Choroid plexus epithelial cell (primary cell): ENCODE measurements at regions not wholly inside any gene's neighbourhood (a gene's known extent, or its start where the extent isn't known, plus 50 kb on each side); places are given as distances from the start of the nearest gene placed in this dataset.

Experiments
- DNase-seq: peaks from one replicate; pipeline ENCODE4 v3.0.0-alpha.2; 2010; ENCODE audit warnings: low read depth
- H3K4me3 ChIP-seq: 2 replicates; pipeline ENCODE4 v1.5.1; 2011; ENCODE audit warnings: low read depth, mild to moderate bottlenecking, control low read depth, low read length, moderate library complexity
- TF ChIP-seq, protein P1 (sequence below): conservative IDR thresholded peaks from 2 replicates; pipeline ENCODE4 v1.5.1; 2011; ENCODE audit warnings: low read depth, mild to moderate bottlenecking, control low read depth, inconsistent platforms, low read length, moderate library complexity

DNA sequence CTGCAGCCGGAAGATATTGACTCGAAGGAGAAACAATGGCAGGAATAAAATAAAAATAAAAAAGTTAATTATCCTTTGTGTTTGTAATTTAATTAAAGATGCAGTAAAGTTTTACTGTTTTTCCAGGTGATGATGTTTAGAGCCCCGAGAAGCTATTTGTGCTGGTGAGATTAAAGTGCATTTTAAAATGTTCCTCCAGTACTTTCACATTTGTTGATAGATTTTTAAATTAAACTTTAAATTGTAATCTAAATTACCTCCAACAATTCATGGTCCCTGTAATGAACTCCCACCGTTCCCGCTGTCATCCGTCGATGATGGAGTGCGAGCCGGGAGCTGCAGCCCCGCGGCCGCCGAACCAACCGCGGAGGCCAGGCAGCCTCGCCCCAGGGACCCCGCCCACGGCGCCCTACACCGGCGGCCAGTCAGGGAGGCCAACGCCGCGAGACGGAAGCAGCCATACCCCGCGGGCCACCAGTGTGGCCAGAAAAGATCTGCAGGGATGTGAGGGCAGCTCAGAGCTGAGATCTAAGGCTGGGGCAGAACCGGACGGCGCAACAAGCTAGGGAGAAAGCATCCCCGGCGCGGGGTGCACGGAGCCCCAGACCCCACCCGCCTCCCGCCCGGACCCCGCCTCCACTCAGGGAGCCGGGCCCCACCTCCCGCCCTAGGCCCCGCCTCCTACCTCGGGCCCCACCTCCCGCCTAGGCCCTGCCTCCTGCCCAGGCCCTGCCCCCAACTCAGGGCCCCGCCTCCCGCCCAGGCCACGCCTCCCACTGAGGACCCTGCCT, 104.0 kb downstream of the FAM53A start:
- TF ChIP-seq, protein P1, sequence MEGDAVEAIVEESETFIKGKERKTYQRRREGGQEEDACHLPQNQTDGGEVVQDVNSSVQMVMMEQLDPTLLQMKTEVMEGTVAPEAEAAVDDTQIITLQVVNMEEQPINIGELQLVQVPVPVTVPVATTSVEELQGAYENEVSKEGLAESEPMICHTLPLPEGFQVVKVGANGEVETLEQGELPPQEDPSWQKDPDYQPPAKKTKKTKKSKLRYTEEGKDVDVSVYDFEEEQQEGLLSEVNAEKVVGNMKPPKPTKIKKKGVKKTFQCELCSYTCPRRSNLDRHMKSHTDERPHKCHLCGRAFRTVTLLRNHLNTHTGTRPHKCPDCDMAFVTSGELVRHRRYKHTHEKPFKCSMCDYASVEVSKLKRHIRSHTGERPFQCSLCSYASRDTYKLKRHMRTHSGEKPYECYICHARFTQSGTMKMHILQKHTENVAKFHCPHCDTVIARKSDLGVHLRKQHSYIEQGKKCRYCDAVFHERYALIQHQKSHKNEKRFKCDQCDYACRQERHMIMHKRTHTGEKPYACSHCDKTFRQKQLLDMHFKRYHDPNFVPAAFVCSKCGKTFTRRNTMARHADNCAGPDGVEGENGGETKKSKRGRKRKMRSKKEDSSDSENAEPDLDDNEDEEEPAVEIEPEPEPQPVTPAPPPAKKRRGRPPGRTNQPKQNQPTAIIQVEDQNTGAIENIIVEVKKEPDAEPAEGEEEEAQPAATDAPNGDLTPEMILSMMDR: no peak
- peak overlapping the region; percentile 68 for H3K4me3 ChIP-seq
- DNase-seq: peak; percentile 97

DNA sequence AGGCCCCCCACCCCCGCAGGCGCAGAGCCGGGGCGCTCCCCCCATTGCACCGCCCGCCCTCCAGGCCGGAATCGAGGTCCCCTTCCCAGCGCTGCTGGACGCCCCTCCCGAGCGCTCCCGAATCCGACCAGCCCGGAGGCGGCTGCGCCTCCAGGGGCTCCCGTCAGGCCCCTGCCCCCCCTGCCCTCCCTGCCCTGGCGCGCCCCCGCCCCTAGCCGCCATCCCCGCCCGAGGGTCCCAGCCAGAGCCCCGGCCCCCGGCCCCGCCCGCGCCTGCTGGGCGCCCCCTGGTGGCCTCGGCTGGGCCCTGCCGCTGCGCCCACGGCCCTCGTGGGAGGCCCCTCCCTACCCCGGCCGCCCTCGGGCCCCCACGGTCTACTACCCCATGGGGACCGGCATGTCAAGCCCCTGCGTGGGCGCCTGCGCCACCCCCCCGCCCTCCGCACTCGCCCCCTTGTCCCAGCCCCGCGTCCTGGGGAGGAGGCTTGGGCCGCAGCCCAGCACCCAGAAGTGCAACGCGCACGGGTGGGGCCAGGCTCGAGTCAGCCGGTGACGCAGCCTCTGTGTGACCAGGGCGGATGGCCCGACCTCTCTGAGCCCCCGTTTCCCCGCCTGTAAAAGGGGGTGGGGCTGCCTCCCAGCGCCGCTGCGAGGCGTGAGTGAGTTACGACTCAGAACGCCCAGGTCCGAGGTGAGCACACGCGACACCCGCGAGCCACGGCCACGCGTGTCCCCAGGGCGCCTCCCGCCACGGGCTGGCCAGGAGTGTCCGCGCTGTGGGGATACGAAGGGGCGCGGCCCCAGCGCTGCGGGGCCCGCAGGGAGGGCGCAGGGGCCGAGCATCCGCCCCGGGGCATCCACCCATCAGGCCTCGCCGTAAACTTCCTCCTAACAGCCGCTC, 104.9 kb downstream of the FAM53A start:
- peak overlapping the region; percentile 68 for H3K4me3 ChIP-seq
- TF ChIP-seq, protein P1: peak; percentile 32
- peak; percentile 68 for DNase-seq

DNA sequence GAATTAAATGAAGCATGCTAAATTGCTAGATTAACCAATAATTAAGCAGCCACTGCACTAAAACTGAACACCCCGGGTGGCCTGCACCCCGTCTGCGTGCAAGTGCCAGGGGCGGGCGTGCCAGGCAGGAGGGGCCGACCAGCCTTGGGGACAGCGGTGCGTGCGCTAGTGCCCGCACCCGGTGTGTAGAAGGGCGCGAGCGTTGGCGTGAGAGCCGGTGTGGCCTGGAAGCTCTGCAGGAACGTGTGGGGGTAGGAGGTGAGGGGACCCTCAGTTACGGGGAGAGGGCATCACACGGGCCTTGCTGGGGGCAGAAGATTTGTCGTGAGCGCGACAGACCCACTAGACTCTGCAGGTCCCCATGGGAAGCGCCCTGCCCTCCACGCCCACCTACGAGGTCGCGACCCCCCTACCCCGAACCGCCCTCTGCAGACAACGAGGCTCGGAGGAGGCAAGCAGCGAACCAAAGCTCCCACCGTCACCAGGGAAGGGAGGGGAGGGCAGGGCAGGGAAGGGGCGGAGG, 105.8 kb downstream of the FAM53A start:
- no peak for DNase-seq
- H3K4me3 ChIP-seq: peak overlapping the region; percentile 37
- TF ChIP-seq, protein P1: no peak

DNA sequence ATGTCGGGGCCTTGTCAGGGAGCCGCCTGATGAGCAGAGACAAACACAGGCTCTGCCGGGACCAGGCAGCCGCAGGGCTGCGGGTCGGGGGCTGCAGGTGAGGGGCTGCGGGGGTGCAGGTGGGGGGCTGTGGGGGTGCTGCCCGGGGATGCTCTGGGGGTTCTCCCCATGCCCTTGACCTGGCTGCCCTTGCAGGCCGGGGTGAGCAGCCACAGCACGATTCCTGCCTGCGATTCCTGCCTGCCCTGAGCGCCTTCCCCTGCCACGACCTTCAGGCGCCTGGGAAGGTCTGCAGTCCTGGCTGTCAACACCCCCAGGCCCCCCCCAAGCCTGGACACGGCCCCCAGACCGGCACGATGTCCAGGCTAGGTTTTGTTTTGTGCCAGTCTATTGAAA, 106.3 kb downstream of the FAM53A start:
- H3K4me3 ChIP-seq: no peak overlapping the region
- TF ChIP-seq, protein P1: no peak
- DNase-seq: no peak

DNA sequence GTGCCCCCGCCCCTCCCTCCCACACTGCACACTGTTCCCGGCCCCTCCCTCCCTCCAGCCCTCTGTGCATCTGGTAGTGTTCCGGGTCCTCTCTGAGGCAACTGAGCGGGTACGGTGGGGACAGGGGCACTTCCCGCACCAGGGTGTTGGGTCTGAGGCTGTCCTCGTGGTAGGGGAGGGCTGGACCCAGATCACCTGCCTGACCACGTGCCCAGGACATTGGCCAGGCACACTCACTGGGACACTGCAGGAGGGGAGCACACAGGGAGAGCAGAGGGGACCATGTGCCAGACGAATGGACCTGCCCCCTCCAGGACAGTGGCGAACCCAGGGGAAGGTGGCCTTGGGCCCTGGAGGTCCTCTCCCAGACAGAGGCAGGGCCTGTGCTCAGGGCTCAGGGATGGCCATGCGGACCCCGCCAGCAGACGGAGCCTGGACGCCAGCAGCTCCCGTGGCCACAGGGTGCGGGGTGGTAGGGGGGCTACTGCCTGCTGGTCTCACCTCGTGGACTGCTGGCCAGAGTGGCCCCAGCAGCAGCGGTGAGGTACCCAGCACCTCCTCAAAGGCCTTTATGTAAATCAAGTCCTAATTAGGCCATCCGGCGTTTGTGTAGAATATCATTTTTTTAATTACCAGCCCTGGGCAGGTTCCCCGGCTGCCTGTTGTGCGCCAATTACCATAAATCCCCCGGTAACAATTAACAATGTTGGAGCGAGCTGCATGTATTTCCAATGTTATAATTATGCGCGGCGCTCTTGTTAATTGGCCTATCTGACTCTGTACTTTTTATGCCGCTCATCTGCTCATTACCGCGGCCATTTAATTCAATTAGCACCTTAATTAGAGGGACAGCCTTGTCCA, 106.9 kb downstream of the FAM53A start:
- no peak for DNase-seq
- no peak overlapping the region for H3K4me3 ChIP-seq
- TF ChIP-seq, protein P1: no peak

DNA sequence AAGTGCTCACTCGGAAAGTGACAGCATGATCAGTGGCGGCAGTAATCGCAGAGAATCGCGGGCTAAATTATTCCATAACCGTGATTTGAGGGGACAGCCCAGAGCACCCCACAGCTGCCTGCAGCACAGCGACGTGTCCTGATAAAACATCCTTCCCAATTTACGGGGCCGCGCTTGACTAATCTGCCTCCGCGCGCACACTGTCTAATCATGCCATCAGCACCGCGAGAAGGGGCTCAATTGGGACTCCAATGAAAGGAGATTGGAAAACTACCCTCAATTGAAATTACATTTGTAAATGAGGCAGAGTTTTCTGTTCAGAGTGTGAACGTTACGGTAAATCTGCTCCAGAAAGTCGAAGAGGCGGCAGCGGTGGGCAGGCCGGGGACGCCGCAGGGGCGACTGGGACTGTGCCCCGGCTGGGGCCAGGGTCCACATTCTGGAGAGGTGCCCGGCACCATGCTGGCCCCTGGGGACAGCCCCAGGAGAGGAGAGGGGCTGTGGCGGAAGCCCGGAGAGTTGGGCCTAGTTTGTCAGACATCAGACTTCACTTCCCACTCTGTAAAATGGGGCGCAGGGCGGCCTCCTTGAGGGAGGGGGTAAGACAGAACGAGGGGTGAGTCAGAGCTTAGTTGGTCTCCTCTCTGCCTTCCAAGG, 107.7 kb downstream of the FAM53A start:
- TF ChIP-seq, protein P1: no peak
- no peak overlapping the region for H3K4me3 ChIP-seq
- DNase-seq: no peak
